ENCODE measurements at regions not wholly inside any gene's neighbourhood (a gene's known extent, or its start where the extent isn't known, plus 50 kb on each side); places are given as distances from the start of the nearest gene placed in this dataset.
"Not testable (repeated sequence)": the region's sequence is repeated elsewhere in the genome, so short reads cannot be mapped to it uniquely, and the experiment has no call there.

- no peak for DNase-seq
Measured at GRCh38 chr5:96124589-96124988, 162.9 kb upstream of the ELL2 start.

GRCh38 chr5:96123418-96123817, 161.8 kb upstream of the ELL2 start:
- no peak for DNase-seq

- DNase-seq: no peak
Measured at GRCh38 chr5:96121364-96121763, 159.7 kb upstream of the ELL2 start.

- no peak for DNase-seq
Measured at GRCh38 chr5:96120120-96120519, 158.5 kb upstream of the ELL2 start.

- no peak for DNase-seq
Measured at GRCh38 chr5:96117771-96118651, 156.4 kb upstream of the ELL2 start.

- no peak for DNase-seq
Measured at GRCh38 chr5:96115147-96115807, 153.6 kb upstream of the ELL2 start.

- no peak for DNase-seq
Measured at GRCh38 chr5:96114736-96115135, 153.1 kb upstream of the ELL2 start.

- no peak for DNase-seq
Measured at GRCh38 chr5:96113170-96113939, 151.7 kb upstream of the ELL2 start.

GRCh38 chr5:96112703-96113102, 151.1 kb upstream of the ELL2 start:
- DNase-seq: no peak

GRCh38 chr5:96112123-96112670, 150.5 kb upstream of the ELL2 start:
- no peak for DNase-seq

- no peak for DNase-seq
Measured at GRCh38 chr5:96111080-96111756, 149.6 kb upstream of the ELL2 start.

- DNase-seq: no peak
Measured at GRCh38 chr5:96110300-96110699, 148.6 kb upstream of the ELL2 start.

- DNase-seq: not testable (repeated sequence)
Measured at GRCh38 chr5:96108629-96109028, 147.0 kb upstream of the ELL2 start.

- DNase-seq: not testable (repeated sequence)
Measured at GRCh38 chr5:96103829-96104228, 142.2 kb upstream of the ELL2 start.

- DNase-seq: no peak
Measured at GRCh38 chr5:96101358-96102089, 139.9 kb upstream of the ELL2 start.

GRCh38 chr5:96097488-96097887, 135.8 kb upstream of the ELL2 start:
- not testable (repeated sequence) for DNase-seq

- DNase-seq: no peak
Measured at GRCh38 chr5:96096724-96097123, 135.1 kb upstream of the ELL2 start.

- no peak for DNase-seq
Measured at GRCh38 chr5:96094904-96095303, 133.3 kb upstream of the ELL2 start.

- DNase-seq: no peak
Measured at GRCh38 chr5:96093890-96094381, 132.3 kb upstream of the ELL2 start.

- no peak for DNase-seq
Measured at GRCh38 chr5:96093340-96093739, 131.7 kb upstream of the ELL2 start.

GRCh38 chr5:96091874-96092273, 130.2 kb upstream of the ELL2 start:
- DNase-seq: no peak

GRCh38 chr5:96090215-96090614, 128.6 kb upstream of the ELL2 start:
- DNase-seq: no peak

Measured in activated CD4-positive, alpha-beta T cell treated with anti-CD3 and anti-CD28 coated beads for 1 hour (primary cell).